ENCODE measurements at regions not wholly inside any gene's neighbourhood (a gene's known extent, or its start where the extent isn't known, plus 50 kb on each side); places are given as distances from the start of the nearest gene placed in this dataset.

GRCh38 chr2:4502230-4502843 is 799.0 kb downstream of the DCDC2C start:
- TF ChIP-seq ZNF609 (CRISPR knock-in tag; IDR thresholded peaks at IDR 0.05; ENCODE audit: borderline replicate concordance) (no peak), USF2 (IDR thresholded peaks at IDR 0.05; ENCODE audit: low read depth, low read length) (no peak), USF2 (CRISPR knock-in tag; IDR thresholded peaks at IDR 0.05; ENCODE audit: borderline replicate concordance) (no peak), CHD2 (IDR thresholded peaks at IDR 0.05; ENCODE audit: low read depth, low read length) (no peak)
